Vagina (tissue), 2 donors: ENCODE measurements at regions not wholly inside any gene's neighbourhood (a gene's known extent, or its start where the extent isn't known, plus 50 kb on each side); places are given as distances from the start of the nearest gene placed in this dataset.

Source experiments
- CTCF ChIP-seq, 3 experiments: fragments of 450-650 bp in 2 of 3; fragments of 200-600 bp in 1 of 3; sonication (generic) in 1 of 3; IDR thresholded peaks; one replicate each; pipeline ENCODE4 v1.5.1; 2017 to 2019; ENCODE audit warnings: antibody characterized with exemption in 3 of 3, mild to moderate bottlenecking in 2 of 3, moderate library complexity in 2 of 3
- POLR2A ChIP-seq, 2 donors: fragments of 450-650 bp; IDR thresholded peaks; one replicate each; pipeline ENCODE4 v1.6.1; 2017; ENCODE audit warnings: antibody characterized with exemption in 2 of 2, mild to moderate bottlenecking in 2 of 2, moderate library complexity in 2 of 2
- POLR2AphosphoS5 ChIP-seq, 2 donors: sonication (generic); formaldehyde crosslinking; IDR thresholded peaks; one replicate each; pipeline ENCODE4 v1.9.0; 2017; ENCODE audit warnings: antibody characterized with exemption in 2 of 2, mild to moderate bottlenecking in 2 of 2, low read depth in 1 of 2; ENCODE audit not compliant: insufficient read depth in 1 of 2

- TF ChIP-seq CTCF (IDR thresholded peaks at IDR 0.05) (no peak), POLR2A (IDR thresholded peaks at IDR 0.05) (no peak), POLR2AphosphoS5 (IDR thresholded peaks at IDR 0.05; ENCODE audit: insufficient read depth in 1 of 2, low read depth in 1 of 2) (no peak)
These were observed 115.0 kb upstream of the LHCGR start for GRCh38 chr2:48870503-48870902.
